ENCODE measurements at regions not wholly inside any gene's neighbourhood (a gene's known extent, or its start where the extent isn't known, plus 50 kb on each side); places are given as distances from the start of the nearest gene placed in this dataset.

- TF ChIP-seq, protein P1, sequence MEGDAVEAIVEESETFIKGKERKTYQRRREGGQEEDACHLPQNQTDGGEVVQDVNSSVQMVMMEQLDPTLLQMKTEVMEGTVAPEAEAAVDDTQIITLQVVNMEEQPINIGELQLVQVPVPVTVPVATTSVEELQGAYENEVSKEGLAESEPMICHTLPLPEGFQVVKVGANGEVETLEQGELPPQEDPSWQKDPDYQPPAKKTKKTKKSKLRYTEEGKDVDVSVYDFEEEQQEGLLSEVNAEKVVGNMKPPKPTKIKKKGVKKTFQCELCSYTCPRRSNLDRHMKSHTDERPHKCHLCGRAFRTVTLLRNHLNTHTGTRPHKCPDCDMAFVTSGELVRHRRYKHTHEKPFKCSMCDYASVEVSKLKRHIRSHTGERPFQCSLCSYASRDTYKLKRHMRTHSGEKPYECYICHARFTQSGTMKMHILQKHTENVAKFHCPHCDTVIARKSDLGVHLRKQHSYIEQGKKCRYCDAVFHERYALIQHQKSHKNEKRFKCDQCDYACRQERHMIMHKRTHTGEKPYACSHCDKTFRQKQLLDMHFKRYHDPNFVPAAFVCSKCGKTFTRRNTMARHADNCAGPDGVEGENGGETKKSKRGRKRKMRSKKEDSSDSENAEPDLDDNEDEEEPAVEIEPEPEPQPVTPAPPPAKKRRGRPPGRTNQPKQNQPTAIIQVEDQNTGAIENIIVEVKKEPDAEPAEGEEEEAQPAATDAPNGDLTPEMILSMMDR (IDR thresholded peaks at IDR 0.05): no peak
- TF ChIP-seq POLR2AphosphoS5 (IDR thresholded peaks at IDR 0.05; ENCODE audit: low read depth, low read length) (no peak), TCF7L2 (IDR thresholded peaks at IDR 0.05; ENCODE audit: low read depth, low read length) (no peak)
- TF ChIP-seq, protein P2, sequence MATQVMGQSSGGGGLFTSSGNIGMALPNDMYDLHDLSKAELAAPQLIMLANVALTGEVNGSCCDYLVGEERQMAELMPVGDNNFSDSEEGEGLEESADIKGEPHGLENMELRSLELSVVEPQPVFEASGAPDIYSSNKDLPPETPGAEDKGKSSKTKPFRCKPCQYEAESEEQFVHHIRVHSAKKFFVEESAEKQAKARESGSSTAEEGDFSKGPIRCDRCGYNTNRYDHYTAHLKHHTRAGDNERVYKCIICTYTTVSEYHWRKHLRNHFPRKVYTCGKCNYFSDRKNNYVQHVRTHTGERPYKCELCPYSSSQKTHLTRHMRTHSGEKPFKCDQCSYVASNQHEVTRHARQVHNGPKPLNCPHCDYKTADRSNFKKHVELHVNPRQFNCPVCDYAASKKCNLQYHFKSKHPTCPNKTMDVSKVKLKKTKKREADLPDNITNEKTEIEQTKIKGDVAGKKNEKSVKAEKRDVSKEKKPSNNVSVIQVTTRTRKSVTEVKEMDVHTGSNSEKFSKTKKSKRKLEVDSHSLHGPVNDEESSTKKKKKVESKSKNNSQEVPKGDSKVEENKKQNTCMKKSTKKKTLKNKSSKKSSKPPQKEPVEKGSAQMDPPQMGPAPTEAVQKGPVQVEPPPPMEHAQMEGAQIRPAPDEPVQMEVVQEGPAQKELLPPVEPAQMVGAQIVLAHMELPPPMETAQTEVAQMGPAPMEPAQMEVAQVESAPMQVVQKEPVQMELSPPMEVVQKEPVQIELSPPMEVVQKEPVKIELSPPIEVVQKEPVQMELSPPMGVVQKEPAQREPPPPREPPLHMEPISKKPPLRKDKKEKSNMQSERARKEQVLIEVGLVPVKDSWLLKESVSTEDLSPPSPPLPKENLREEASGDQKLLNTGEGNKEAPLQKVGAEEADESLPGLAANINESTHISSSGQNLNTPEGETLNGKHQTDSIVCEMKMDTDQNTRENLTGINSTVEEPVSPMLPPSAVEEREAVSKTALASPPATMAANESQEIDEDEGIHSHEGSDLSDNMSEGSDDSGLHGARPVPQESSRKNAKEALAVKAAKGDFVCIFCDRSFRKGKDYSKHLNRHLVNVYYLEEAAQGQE (IDR thresholded peaks at IDR 0.05; ENCODE audit: insufficient read depth in 1 of 2, low read depth in 2 of 2, low read length in 1 of 2): no peak
Measured at GRCh38 chr14:88089445-88089844, 84.5 kb downstream of the GPR65 start.
